GM04504 (cell line): ENCODE measurements at regions not wholly inside any gene's neighbourhood (a gene's known extent, or its start where the extent isn't known, plus 50 kb on each side); places are given as distances from the start of the nearest gene placed in this dataset.
A peak's percentile ranks its signal among the peaks of the same experiment; 100 is the strongest.

ENCODE experiments used
- DNase-seq: peaks from one replicate; pipeline ENCODE4 v3.0.0-alpha.2; 2012; ENCODE audit warnings: low read depth

DNA sequence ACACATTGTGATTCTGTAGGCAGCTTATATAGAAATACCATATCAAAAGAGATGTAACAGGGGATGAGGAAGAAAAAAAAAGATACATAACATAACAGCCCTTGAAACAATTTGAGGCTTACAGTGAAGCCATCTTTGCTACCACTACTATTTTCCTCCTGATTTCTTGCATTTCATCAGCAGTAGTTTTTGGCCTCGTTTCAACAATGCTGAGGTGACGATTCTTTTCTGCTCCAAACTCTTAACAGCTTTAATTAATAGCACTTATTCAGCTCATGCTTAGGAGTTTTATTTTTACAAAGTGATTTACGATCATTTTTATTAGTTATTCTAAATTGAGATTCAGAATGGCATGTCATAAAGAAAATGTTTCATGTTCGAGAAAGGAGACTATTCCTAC lies 163.2 kb downstream of the DCK start:
- DNase-seq: no peak

DNA sequence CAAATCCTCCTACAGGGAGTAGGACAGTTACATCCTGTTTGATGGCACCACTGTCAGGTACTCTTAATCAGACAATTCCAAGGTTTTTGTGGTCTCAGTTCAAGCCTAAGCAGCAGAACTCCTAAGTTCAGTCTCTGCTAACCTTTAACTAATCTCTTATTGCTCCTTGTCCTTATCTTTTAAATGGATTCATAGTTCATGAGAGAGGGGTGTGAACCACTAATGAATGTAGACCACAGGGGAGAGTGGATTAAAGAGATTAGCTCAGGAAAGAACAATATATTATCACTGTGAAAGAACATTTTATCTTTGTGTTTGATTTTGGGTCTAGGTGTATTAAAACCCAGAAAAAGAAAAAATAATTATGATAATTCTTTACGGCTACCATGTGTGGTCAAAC lies 168.9 kb downstream of the DCK start:
- no peak for DNase-seq

- no peak for DNase-seq
Measured at GRCh38 chr4:71163317-71163716, 169.9 kb downstream of the DCK start.

GRCh38 chr4:71167083-71167482 lies 171.7 kb upstream of the SLC4A4 start:
- DNase-seq: no peak

GRCh38 chr4:71171592-71171991 lies 167.2 kb upstream of the SLC4A4 start:
- no peak for DNase-seq

DNA sequence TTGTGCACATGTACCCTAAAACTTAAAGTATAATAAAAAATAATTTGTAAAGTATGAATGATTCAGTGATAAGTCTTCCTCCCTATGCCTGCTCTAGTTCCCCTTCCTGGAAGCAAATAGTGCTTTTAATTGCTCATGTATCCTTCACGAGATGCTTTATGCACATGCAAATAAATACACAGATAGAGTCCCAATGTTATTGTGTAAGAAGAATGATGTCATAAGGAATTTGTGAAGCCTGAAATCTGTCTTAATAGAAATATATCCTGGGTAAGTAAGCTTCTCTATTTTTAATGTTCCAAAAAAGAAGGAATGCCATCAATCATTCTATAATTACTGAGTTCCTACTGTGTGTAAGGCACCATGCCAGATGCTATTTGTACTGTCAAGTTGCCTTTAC lies 157.5 kb upstream of the SLC4A4 start:
- DNase-seq: no peak

DNA sequence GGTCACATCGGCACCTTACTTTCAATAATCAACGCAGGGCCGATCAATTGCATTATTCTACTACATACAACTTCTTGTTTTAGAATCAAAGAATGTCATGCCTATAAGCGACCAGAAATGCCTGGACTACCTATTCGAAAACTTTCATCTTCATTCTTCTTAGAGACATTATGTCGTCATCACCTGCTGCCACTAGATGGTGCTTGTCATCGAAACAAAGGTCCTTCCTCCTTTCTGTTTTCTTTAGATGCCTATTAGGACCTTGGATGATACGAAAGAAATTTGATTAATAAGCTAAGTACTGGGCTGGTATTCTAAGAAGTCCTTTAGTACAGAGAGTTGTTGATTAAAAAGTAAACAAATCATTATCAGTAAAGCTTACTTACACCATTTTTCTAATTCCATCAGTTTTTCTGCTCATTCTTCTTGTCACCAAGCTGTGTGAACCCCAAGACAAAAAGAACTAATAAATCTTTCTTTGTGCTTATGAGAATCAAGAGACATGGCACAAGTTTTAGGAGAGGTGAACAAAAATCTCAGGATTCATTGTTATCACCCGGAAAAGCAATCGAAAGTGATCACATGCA lies 154.5 kb upstream of the SLC4A4 start:
- peak; percentile 20 for DNase-seq

GRCh38 chr4:71185037-71185436 lies 153.8 kb upstream of the SLC4A4 start:
- DNase-seq: no peak

- no peak for DNase-seq
Measured at GRCh38 chr4:71186257-71186565, 152.6 kb upstream of the SLC4A4 start.

DNA sequence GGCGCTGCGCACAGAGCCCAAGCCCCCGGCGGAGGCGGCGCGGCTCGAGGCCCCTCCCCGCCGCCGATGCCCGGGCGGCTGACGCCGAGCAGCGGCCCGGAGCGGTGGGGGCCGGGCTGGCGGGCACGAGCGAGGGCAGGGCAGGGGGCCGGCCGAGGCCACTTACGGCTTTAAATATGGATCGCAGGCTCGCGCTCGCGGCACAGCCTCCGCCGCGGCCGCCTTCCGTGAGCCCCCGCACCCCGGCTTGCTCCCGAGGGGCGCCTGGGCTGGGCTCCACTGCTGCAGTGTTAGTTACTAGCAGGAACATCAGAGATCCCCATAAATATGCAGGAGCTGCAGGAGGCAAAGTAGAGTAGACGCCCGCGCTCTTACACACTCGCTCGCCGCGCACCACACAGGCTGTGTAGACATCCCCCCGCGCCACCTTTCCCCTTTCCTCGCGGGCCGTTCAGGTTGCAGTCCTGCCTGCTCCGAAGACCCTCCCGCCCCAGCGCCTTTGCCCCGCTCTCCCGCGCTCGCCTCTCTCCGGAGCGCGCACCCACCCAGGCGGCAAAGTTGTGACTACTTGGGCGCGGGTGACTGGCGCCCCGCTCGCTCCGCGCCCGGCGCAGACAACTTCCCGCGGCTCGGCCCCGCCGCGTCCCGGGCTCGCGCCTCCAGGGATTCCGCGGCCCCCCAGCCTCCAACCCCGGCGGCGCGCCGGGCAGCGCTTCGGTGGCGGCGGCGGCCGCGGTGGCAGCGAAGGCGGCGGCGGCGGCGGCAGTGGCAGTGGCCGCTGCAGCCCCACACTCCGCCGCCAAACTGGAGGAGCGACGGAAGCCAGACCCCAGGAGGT lies 152.0 kb upstream of the SLC4A4 start:
- peak; percentile 23 for DNase-seq

GRCh38 chr4:71187404-71188155 lies 151.2 kb upstream of the SLC4A4 start:
- no peak for DNase-seq

GRCh38 chr4:71188156-71188640 lies 150.6 kb upstream of the SLC4A4 start:
- DNase-seq: no peak

GRCh38 chr4:71188951-71189350 lies 149.9 kb upstream of the SLC4A4 start:
- no peak for DNase-seq

GRCh38 chr4:71189471-71189870 lies 149.3 kb upstream of the SLC4A4 start:
- DNase-seq: no peak

DNA sequence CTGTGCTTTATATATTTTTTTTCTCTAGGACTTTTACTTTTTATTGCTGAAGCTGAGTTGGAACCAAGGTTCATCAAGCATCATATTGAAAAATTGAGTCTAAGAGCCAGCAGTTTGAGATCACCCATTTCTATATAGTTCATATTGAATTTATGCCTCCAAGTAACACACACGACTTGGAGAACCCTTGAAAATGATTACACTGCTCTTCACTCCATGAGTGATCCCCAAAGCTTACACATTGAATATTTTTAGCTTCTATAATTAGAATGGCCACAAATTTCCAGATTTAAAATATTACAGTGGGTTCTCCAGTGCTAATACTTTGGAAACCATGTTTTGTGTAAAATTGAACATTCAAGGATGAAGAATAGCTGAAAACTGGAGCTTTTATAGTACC lies 144.4 kb upstream of the SLC4A4 start:
- no peak for DNase-seq

GRCh38 chr4:71195924-71196323 lies 142.9 kb upstream of the SLC4A4 start:
- DNase-seq: no peak

GRCh38 chr4:71198958-71199357 lies 139.9 kb upstream of the SLC4A4 start:
- DNase-seq: no peak

- DNase-seq: no peak
Measured at GRCh38 chr4:71201057-71201456, 137.8 kb upstream of the SLC4A4 start.

DNA sequence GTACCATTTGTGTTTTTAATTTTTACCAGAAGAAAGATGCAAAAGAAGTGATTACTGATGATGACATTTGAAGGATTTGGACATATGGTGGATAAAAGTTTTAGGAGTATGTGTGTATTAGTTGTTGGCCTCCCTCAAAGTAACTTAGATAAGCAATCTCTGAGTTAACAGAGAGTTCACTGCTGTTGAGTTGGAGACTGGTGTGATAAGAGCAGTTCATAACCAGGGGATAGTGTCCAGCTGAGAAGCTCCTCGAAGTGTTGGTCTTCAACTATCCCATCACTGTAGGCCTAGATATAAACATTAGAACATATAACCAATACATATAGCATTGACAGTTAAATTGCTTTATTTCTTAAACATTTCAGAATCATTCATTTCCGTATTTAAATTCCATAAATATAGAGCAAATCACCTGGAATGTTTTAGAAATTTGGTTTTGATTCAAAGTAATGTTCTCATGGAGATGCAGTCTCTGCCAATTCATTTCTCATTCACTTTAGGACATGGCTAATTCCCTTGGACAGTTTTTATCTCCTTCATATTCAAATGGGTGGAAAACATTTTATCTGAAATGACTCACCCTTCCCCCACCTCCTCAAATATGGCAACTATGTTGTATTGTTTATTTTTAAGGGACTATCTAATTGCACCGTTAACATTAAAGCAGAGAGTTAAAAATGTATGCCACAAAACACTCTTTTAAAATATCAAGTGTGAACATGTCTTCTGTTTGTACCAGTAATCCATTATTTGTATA lies 136.8 kb upstream of the SLC4A4 start:
- DNase-seq: no peak

- no peak for DNase-seq
Measured at GRCh38 chr4:71202705-71203104, 136.1 kb upstream of the SLC4A4 start.

GRCh38 chr4:71204056-71204455 lies 134.8 kb upstream of the SLC4A4 start:
- no peak for DNase-seq

DNA sequence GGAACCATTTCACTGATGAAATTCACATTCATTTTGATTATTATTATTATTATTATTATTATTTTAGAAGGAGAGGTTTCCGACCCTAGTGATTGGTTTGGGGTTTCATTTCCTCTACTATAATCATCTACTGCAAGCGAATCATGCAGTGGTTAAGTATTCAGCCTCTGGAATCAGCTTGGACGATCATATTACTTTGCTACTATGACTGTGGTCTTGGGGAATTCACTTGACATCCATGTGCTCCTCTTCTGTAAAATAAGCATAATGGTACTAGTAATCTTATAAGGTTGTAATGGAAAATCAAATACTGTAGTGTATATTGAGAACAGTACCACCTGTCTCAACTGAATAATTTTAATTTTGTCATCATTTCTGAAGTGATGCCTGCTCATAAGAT lies 132.1 kb upstream of the SLC4A4 start:
- DNase-seq: no peak
